Vagina (tissue), 2 donors: ENCODE measurements at regions not wholly inside any gene's neighbourhood (a gene's known extent, or its start where the extent isn't known, plus 50 kb on each side); places are given as distances from the start of the nearest gene placed in this dataset.

Source experiments
- POLR2A ChIP-seq, 2 donors: fragments of 450-650 bp; IDR thresholded peaks; one replicate each; pipeline ENCODE4 v1.6.1; 2017; ENCODE audit warnings: antibody characterized with exemption in 2 of 2, mild to moderate bottlenecking in 2 of 2, moderate library complexity in 2 of 2
- TF ChIP-seq, protein P1 (sequence below), 3 experiments: fragments of 450-650 bp in 2 of 3; fragments of 200-600 bp in 1 of 3; sonication (generic) in 1 of 3; IDR thresholded peaks; one replicate each; pipeline ENCODE4 v1.5.1; 2017 to 2019; ENCODE audit warnings: antibody characterized with exemption in 3 of 3, mild to moderate bottlenecking in 2 of 3, moderate library complexity in 2 of 3

DNA sequence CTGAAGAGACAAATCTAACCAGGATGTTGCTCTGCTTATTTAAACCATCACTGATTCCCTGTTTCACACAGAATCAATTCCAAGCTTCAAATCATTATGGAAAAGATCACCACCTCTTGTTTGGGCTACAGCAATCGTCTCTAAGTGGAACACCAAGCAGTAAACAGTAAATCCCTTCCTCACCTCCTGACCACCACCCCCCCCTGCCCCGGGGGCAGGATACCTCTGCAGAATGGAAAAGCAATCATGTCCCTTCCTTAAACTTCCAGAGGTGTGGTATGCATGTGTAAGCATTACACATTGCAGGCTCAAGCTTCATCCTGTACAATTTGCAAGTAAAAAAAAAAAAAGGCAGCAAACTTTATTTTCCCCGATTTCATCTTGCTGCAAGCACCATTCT, 373.8 kb downstream of the NPIPA8 start:
- TF ChIP-seq POLR2A (IDR thresholded peaks at IDR 0.05): no peak
- TF ChIP-seq, protein P1, sequence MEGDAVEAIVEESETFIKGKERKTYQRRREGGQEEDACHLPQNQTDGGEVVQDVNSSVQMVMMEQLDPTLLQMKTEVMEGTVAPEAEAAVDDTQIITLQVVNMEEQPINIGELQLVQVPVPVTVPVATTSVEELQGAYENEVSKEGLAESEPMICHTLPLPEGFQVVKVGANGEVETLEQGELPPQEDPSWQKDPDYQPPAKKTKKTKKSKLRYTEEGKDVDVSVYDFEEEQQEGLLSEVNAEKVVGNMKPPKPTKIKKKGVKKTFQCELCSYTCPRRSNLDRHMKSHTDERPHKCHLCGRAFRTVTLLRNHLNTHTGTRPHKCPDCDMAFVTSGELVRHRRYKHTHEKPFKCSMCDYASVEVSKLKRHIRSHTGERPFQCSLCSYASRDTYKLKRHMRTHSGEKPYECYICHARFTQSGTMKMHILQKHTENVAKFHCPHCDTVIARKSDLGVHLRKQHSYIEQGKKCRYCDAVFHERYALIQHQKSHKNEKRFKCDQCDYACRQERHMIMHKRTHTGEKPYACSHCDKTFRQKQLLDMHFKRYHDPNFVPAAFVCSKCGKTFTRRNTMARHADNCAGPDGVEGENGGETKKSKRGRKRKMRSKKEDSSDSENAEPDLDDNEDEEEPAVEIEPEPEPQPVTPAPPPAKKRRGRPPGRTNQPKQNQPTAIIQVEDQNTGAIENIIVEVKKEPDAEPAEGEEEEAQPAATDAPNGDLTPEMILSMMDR (IDR thresholded peaks at IDR 0.05): no peak
